Neural crest cell (in vitro differentiated cells): ENCODE measurements at regions not wholly inside any gene's neighbourhood (a gene's known extent, or its start where the extent isn't known, plus 50 kb on each side); places are given as distances from the start of the nearest gene placed in this dataset.
A peak's percentile ranks its signal among the peaks of the same experiment; 100 is the strongest.

ENCODE experiments used
- DNase-seq: peaks from one replicate; pipeline ENCODE4 v3.0.0; 2021; ENCODE audit warnings: low read depth, mixed read lengths, low spot score
- H3K27ac Mint-ChIP-seq: one replicate; pipeline ENCODE4 v1.8.0; 2021; ENCODE audit warnings: mild to moderate bottlenecking, mixed read lengths; ENCODE audit not compliant: unreplicated experiment
- H3K27me3 Mint-ChIP-seq: 2 replicates; pipeline ENCODE4 v1.8.0; 2021; ENCODE audit warnings: low read depth, mild to moderate bottlenecking, mixed read lengths
- H3K36me3 Mint-ChIP-seq: 2 replicates; pipeline ENCODE4 v1.8.0; 2021; ENCODE audit warnings: low read depth, mild to moderate bottlenecking, mixed read lengths
- H3K4me1 Mint-ChIP-seq: 2 replicates; pipeline ENCODE4 v1.8.0; 2021; ENCODE audit warnings: mixed read lengths
- H3K4me3 Mint-ChIP-seq: one replicate; pipeline ENCODE4 v1.8.0; 2021; ENCODE audit warnings: mild to moderate bottlenecking, mixed read lengths
- H3K9me3 Mint-ChIP-seq: 2 replicates; pipeline ENCODE4 v1.8.0; 2021; ENCODE audit warnings: mixed read lengths
- TF ChIP-seq, protein P1 (sequence below): fragments of 200-600 bp; sonication (generic); conservative IDR thresholded peaks from 2 replicates; pipeline ENCODE4 v1.5.0; 2021; ENCODE audit warnings: antibody characterized with exemption, mild to moderate bottlenecking

- TF ChIP-seq, protein P1, sequence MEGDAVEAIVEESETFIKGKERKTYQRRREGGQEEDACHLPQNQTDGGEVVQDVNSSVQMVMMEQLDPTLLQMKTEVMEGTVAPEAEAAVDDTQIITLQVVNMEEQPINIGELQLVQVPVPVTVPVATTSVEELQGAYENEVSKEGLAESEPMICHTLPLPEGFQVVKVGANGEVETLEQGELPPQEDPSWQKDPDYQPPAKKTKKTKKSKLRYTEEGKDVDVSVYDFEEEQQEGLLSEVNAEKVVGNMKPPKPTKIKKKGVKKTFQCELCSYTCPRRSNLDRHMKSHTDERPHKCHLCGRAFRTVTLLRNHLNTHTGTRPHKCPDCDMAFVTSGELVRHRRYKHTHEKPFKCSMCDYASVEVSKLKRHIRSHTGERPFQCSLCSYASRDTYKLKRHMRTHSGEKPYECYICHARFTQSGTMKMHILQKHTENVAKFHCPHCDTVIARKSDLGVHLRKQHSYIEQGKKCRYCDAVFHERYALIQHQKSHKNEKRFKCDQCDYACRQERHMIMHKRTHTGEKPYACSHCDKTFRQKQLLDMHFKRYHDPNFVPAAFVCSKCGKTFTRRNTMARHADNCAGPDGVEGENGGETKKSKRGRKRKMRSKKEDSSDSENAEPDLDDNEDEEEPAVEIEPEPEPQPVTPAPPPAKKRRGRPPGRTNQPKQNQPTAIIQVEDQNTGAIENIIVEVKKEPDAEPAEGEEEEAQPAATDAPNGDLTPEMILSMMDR, result peak; percentile 87
- no peaks in the 10 kb centered on the region for H3K4me1 Mint-ChIP-seq
- peaks cover 3% of the 10 kb centered on the region for H3K9me3 Mint-ChIP-seq
- no peaks in the 10 kb centered on the region for H3K27me3 Mint-ChIP-seq
- peaks cover 1% of the 10 kb centered on the region for H3K36me3 Mint-ChIP-seq
- no peak overlapping the region for H3K27ac Mint-ChIP-seq
- no peak for DNase-seq
- H3K4me3 Mint-ChIP-seq, result no peak overlapping the region
These were observed 427.5 kb downstream of the VGLL3 start for GRCh38 chr3:86563400-86563970.

GRCh38 chr3:86562090-86562489 is 428.9 kb downstream of the VGLL3 start:
- no peak for DNase-seq
- Mint-ChIP-seq H3K4me3 (no peak overlapping the region), H3K27me3 (no peaks in the 10 kb centered on the region), H3K4me1 (no peaks in the 10 kb centered on the region), H3K36me3 (no peaks in the 10 kb centered on the region), H3K27ac (no peak overlapping the region), H3K9me3 (no peaks in the 10 kb centered on the region)
- TF ChIP-seq, protein P1, result no peak

GRCh38 chr3:86561215-86561614 is 429.7 kb downstream of the VGLL3 start:
- H3K9me3 Mint-ChIP-seq, result no peaks in the 10 kb centered on the region
- no peaks in the 10 kb centered on the region for H3K27me3 Mint-ChIP-seq
- H3K27ac Mint-ChIP-seq, result no peak overlapping the region
- no peak for DNase-seq
- TF ChIP-seq, protein P1, result no peak
- no peaks in the 10 kb centered on the region for H3K4me1 Mint-ChIP-seq
- no peak overlapping the region for H3K4me3 Mint-ChIP-seq
- H3K36me3 Mint-ChIP-seq, result no peaks in the 10 kb centered on the region

DNA sequence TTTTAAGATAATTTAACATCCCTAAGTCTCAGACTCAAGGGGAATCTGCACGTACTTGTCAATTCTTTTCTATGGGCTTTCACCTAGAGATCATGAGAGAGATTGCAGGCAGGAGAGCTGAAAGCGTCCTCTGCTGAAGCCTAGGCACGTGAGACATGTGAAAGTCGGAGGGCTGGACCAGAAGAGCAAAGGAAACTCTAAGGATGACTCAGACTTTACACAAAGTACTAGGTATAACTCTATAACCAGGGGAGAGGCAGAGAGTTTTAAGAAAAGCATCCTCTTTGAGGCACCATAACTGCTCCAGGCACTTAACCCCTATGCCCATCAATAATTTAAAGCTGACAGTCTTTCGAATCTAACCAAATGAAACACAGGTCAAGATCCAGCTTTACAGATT is 436.6 kb downstream of the VGLL3 start:
- no peaks in the 10 kb centered on the region for H3K4me1 Mint-ChIP-seq
- no peak for DNase-seq
- H3K9me3 Mint-ChIP-seq, result no peaks in the 10 kb centered on the region
- no peak overlapping the region for H3K4me3 Mint-ChIP-seq
- H3K27me3 Mint-ChIP-seq, result no peaks in the 10 kb centered on the region
- TF ChIP-seq, protein P1, result no peak
- H3K27ac Mint-ChIP-seq, result no peak overlapping the region
- no peaks in the 10 kb centered on the region for H3K36me3 Mint-ChIP-seq

DNA sequence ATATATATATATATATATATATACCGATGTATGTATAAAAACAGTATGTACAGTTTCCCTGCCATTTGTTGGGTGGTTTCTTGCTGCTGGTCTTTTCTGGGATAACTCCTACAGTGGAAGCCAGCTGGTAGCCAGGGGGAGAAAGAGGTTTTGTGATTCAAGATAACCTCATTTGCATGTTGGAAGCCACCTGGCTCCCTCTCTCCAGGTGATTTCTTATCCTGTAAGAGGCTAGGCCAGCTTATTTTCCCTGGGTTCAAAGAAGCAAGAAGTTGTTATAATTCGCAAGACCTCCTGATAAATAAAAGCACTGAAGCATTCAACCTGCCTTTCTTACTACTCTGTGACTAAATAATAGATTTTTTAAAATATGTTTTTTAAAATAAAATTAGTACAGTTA is 443.3 kb downstream of the VGLL3 start:
- no peak overlapping the region for H3K4me3 Mint-ChIP-seq
- H3K4me1 Mint-ChIP-seq, result no peaks in the 10 kb centered on the region
- no peaks in the 10 kb centered on the region for H3K27me3 Mint-ChIP-seq
- no peak overlapping the region for H3K27ac Mint-ChIP-seq
- TF ChIP-seq, protein P1, result no peak
- H3K36me3 Mint-ChIP-seq, result no peaks in the 10 kb centered on the region
- no peak for DNase-seq
- no peaks in the 10 kb centered on the region for H3K9me3 Mint-ChIP-seq
